H54 (cell line): ENCODE measurements at regions not wholly inside any gene's neighbourhood (a gene's known extent, or its start where the extent isn't known, plus 50 kb on each side); places are given as distances from the start of the nearest gene placed in this dataset.
A peak's percentile ranks its signal among the peaks of the same experiment; 100 is the strongest.

ENCODE experiments used
- DNase-seq: peaks from one replicate; pipeline ENCODE4 v3.0.0; 2011; ENCODE audit warnings: low spot score, mixed read lengths; ENCODE audit not compliant: insufficient read length
- FAIRE-seq: peaks from 3 replicates; lab custom pipeline; 2011; peaks lifted over from hg19 to GRCh38; lab: Jason Lieb, UNC
- POLR2A ChIP-seq: IDR thresholded peaks from 2 replicates; pipeline ENCODE4 v1.6.1; 2011; ENCODE audit warnings: low read depth, mild to moderate bottlenecking, low read length

- FAIRE-seq (no peak), DNase-seq (no peak)
- no peak for TF ChIP-seq POLR2A
These were observed 61.6 kb downstream of the LSM5 start for GRCh38 chr7:32428546-32428945.

- FAIRE-seq = no peak
- no peak for TF ChIP-seq POLR2A
- DNase-seq = peak; percentile 47
These were observed 62.4 kb downstream of the LSM5 start for GRCh38 chr7:32427769-32428291.

GRCh38 chr7:32416846-32417245, 73.3 kb downstream of the LSM5 start:
- FAIRE-seq (no peak), DNase-seq (no peak)
- no peak for TF ChIP-seq POLR2A

- FAIRE-seq (no peak), DNase-seq (no peak)
- no peak for TF ChIP-seq POLR2A
These were observed 74.2 kb downstream of the LSM5 start for GRCh38 chr7:32415936-32416335.

- TF ChIP-seq POLR2A = no peak
- no peak for FAIRE-seq
These were observed 74.7 kb downstream of the LSM5 start for GRCh38 chr7:32415519-32415918.

GRCh38 chr7:32412471-32412870, 77.7 kb downstream of the LSM5 start:
- no peak for TF ChIP-seq POLR2A
- no peak for DNase-seq
- FAIRE-seq = no peak

More at GRCh38 chr7:32415519-32415918, 74.7 kb downstream of the LSM5 start:
- DNase-seq = no peak

GRCh38 chr7:32410545-32410944, 79.6 kb downstream of the LSM5 start:
- DNase-seq (no peak), FAIRE-seq (no peak)
- no peak for TF ChIP-seq POLR2A

- no peak for FAIRE-seq
- no peak for DNase-seq
- no peak for TF ChIP-seq POLR2A
These were observed 83.8 kb downstream of the LSM5 start for GRCh38 chr7:32406386-32406785.

GRCh38 chr7:32403463-32404229, 86.5 kb downstream of the LSM5 start:
- TF ChIP-seq POLR2A = no peak
- no peak for DNase-seq
- FAIRE-seq = no peak

GRCh38 chr7:32400676-32401075, 89.5 kb downstream of the LSM5 start:
- FAIRE-seq (no peak), DNase-seq (no peak)
- no peak for TF ChIP-seq POLR2A

GRCh38 chr7:32399311-32399710, 90.9 kb downstream of the LSM5 start:
- FAIRE-seq (no peak), DNase-seq (no peak)
- no peak for TF ChIP-seq POLR2A

GRCh38 chr7:32395168-32395567, 95.0 kb downstream of the LSM5 start:
- no peak for FAIRE-seq
- DNase-seq = no peak
- TF ChIP-seq POLR2A = no peak

- FAIRE-seq (no peak), DNase-seq (no peak)
- no peak for TF ChIP-seq POLR2A
These were observed 96.3 kb downstream of the LSM5 start for GRCh38 chr7:32393861-32394260.

GRCh38 chr7:32390210-32390609, 100.0 kb downstream of the LSM5 start:
- FAIRE-seq = no peak
- no peak for TF ChIP-seq POLR2A
- DNase-seq = no peak
